Astrocyte of the spinal cord (primary cell): ENCODE measurements at regions not wholly inside any gene's neighbourhood (a gene's known extent, or its start where the extent isn't known, plus 50 kb on each side); places are given as distances from the start of the nearest gene placed in this dataset.
"Not testable (repeated sequence)": the region's sequence is repeated elsewhere in the genome, so short reads cannot be mapped to it uniquely, and the experiment has no call there.

Experiments used
- DNase-seq: peaks from one replicate; pipeline ENCODE4 v3.0.0; 2011; ENCODE audit warnings: low read depth, low spot score
- H3K4me3 ChIP-seq: 2 replicates; pipeline ENCODE4 v1.5.1; 2011; ENCODE audit warnings: low read depth, mild to moderate bottlenecking, low read length, moderate library complexity
- in situ Hi-C: cut with HindIII; loops from 2 replicates; pipeline ENCODE4 v1.10.0; 2017; ENCODE audit warnings: low sequenced_read_pairs
- TF ChIP-seq, protein P1 (sequence below): IDR thresholded peaks from 2 replicates; pipeline ENCODE4 v1.5.1; 2012; ENCODE audit warnings: low read depth, mild to moderate bottlenecking, low read length, inconsistent platforms

DNA sequence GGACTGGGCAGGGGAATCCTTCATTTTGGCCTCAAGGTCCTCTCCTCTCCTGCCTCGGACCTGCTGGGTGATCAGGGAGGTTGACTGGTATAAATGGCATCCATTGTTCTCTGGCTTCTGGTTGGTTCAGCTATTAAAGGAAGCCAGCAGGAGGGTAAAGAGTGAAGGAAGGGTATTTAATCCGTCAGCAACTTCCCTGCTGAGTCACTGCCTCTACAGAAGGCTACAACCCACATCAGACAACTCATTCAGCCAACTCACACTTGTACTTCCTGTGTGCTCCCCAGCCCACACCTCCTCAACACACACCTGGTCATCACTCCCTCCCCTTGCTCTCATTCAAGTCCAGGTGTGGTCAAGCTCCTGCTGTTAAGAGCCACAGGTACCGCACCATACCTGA is 68.3 kb upstream of the MRPS9 start:
- TF ChIP-seq, protein P1, sequence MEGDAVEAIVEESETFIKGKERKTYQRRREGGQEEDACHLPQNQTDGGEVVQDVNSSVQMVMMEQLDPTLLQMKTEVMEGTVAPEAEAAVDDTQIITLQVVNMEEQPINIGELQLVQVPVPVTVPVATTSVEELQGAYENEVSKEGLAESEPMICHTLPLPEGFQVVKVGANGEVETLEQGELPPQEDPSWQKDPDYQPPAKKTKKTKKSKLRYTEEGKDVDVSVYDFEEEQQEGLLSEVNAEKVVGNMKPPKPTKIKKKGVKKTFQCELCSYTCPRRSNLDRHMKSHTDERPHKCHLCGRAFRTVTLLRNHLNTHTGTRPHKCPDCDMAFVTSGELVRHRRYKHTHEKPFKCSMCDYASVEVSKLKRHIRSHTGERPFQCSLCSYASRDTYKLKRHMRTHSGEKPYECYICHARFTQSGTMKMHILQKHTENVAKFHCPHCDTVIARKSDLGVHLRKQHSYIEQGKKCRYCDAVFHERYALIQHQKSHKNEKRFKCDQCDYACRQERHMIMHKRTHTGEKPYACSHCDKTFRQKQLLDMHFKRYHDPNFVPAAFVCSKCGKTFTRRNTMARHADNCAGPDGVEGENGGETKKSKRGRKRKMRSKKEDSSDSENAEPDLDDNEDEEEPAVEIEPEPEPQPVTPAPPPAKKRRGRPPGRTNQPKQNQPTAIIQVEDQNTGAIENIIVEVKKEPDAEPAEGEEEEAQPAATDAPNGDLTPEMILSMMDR: no peak
- no peak overlapping the region for H3K4me3 ChIP-seq
- in situ Hi-C loops: no loop called here
- DNase-seq: no peak

DNA sequence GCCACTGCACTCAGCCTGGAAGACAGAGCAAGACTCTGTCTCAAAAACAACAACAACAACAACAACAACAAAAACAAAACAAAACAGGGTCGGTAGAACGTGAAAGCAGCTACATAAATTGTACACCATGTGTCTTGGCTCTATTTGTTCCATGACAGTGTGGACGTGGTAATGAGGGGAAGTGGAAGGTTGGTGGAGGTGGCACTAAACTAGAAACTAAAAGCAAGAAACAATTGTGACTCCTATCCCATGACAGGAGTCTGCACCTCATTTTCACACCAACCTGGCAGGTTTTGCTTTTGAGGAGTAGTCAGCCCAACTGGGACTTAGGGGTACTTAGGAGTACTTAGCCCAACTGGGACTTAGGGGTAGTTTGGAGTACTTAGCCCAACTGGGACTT is 62.5 kb upstream of the MRPS9 start:
- no peak overlapping the region for H3K4me3 ChIP-seq
- TF ChIP-seq, protein P1: no peak
- DNase-seq: no peak
- in situ Hi-C loops: no loop called here

DNA sequence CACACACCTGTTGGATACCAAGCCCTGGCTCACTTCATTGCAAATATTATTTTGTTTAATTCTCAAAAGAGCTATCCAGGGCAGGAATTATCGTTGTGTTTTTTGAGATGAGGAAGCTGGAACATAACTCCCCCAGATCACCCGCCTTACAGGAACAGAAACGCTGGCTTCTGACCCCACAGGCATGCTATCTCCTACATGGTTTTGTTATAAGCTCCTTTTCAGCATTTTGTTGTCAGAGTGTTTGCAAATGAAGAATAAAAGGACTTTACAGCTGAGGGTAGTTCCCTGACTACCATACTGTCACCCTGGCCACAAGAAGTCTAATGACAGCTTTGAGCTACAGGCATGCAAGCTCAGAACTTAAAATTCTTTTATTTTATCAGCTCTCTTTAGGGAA is 62.0 kb upstream of the MRPS9 start:
- H3K4me3 ChIP-seq: no peak overlapping the region
- TF ChIP-seq, protein P1: no peak
- DNase-seq: no peak
- in situ Hi-C loops: no loop called here

DNA sequence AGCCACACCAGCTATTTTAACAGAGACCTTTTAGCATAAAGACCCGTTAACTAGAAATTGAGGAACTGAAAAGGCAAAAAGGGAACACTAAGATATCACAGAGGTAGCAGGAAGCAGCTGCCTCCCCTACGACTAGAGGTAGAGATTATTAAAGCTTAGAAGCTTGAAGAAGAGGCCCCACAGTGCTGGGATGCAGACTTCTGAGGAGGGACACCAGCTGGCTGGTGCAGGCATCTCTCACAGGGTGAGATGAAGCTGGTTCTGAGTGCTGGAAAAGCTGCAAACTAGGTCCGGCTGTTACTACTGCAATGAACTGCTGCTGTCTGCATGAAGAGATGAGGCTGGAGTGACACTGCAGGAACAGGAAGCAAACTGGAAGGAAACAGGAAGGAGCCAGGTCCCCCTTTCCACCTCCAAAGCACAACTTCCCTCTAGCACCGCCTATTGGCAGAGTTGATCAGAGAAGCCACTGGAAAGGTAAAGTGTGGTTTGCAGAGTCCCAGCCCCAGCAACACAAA is 61.2 kb upstream of the MRPS9 start:
- TF ChIP-seq, protein P1: no peak
- DNase-seq: no peak
- no peak overlapping the region for H3K4me3 ChIP-seq
- in situ Hi-C loops: no loop called here

DNA sequence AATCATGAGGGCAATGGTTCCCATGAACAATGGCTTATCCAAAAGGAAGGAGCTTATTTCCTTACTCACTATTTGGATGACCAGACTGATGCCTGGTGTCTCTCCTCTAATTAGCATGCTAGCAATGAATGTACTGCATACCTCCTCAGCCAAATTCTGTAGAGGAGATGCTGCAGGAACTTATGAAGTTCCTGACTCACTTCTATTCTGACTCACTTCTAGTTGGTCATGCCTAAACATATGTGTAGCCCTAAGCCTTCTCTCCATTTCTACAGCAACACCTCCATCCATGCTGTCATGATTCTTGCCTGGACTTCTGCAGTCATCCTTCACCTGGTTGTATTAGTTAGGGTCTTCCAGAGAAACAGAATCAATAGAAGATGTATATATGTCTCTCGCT is 59.9 kb upstream of the MRPS9 start:
- DNase-seq: no peak
- no peak overlapping the region for H3K4me3 ChIP-seq
- in situ Hi-C loops: no loop called here
- TF ChIP-seq, protein P1: no peak

DNA sequence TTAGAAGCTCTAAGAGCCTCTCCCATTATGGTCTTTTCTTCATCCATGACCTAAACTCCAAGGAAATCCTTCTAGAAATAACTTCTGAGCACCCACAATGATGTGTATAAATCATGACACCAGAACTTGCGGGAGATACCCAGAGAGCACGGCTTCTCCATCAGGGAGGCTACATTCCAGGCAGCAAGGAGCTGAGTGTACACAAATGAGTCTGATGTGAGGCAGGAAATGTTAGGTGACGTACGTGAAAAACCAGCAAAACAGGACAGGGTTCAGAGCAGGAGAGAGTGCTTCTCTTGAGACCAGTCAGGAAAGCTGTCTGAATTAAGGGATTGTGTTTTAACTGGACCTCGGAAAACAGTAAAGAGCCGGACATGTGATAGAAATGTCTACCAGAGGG is 58.1 kb upstream of the MRPS9 start:
- H3K4me3 ChIP-seq, in situ Hi-C loops, DNase-seq: not testable (repeated sequence)

DNA sequence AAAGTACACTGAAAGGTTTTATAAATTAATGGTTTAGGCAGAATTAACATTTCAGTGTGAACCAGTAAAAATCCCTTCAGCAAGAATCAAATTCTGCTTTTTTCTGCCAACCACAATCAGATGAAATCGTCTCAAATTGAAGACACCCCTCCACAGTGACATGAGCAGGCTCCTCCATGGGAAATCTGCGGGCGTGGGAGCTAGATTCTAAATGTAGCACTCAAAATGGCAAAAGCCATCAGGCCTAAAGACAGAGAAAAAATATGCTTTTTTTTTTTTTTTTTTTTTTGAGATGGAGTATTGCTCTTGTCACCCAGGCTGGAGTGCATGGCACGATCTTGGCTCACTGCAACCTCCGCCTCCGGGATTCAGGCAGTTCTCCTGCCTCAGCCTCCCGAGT is 55.8 kb upstream of the MRPS9 start:
- no peak for DNase-seq
- no peak overlapping the region for H3K4me3 ChIP-seq
- in situ Hi-C loops: no loop called here
- TF ChIP-seq, protein P1: no peak
